ENCODE measurements at regions not wholly inside any gene's neighbourhood (a gene's known extent, or its start where the extent isn't known, plus 50 kb on each side); places are given as distances from the start of the nearest gene placed in this dataset.

- FAIRE-seq = no peak
- peak; percentile 73 to 88 (median 79) for DNase-seq
Measured at GRCh38 chr1:55277377-55278130, 62.4 kb upstream of the USP24 start.

GRCh38 chr1:55276671-55277376 lies 61.7 kb upstream of the USP24 start:
- no peaks in the 10 kb centered on the region for H3K36me3 ChIP-seq (ENCODE audit: control insufficient read depth in 2 of 3, insufficient read depth in 3 of 3, low read length in 3 of 3)
- DNase-seq (no peak), FAIRE-seq (no peak)
- intact Hi-C loops (cut with DNase I) = loop anchor here (5.0 kb wide), 1 partner anchor 135 kb away; no protein-coding TSS in a partner anchor
- H3K9me3 ChIP-seq (ENCODE audit: control insufficient read depth in 2 of 3, insufficient read depth in 1 of 3, low read length in 3 of 3) = no peaks in the 10 kb centered on the region
- no peak overlapping the region for H3K9ac ChIP-seq (ENCODE audit: low read length in 3 of 3)
- no peak for TF ChIP-seq CTCF (IDR thresholded peaks at IDR 0.05; ENCODE audit: borderline replicate concordance, extremely low read depth, insufficient read depth)
- no peak overlapping the region for H3K4me3 ChIP-seq (ENCODE audit: low read length in 3 of 3)
- no peaks in the 10 kb centered on the region for H3K27me3 ChIP-seq (ENCODE audit: control insufficient read depth, insufficient read depth, low read length)
- peaks cover 0 to 7% (median 2%) of the 10 kb centered on the region in 3 donors for H3K4me1 ChIP-seq (ENCODE audit: control insufficient read depth in 2 of 3, insufficient read depth in 2 of 3, low read depth in 1 of 3, low read length in 3 of 3)
- no peak overlapping the region for H3K27ac ChIP-seq (ENCODE audit: low read depth in 2 of 2, low read length in 2 of 2)

More at GRCh38 chr1:55277377-55278130, 62.4 kb upstream of the USP24 start:
- no peak overlapping the region for H3K27ac ChIP-seq (ENCODE audit: low read depth in 2 of 2, low read length in 2 of 2)
- H3K4me3 ChIP-seq (ENCODE audit: low read length in 3 of 3) = no peak overlapping the region
- H3K4me1 ChIP-seq (ENCODE audit: control insufficient read depth in 2 of 3, insufficient read depth in 2 of 3, low read depth in 1 of 3, low read length in 3 of 3) = peaks cover 0 to 7% (median 2%) of the 10 kb centered on the region in 3 donors
- H3K9ac ChIP-seq (ENCODE audit: low read length in 3 of 3) = peak overlapping the region in 1 of 3 donors; percentile 41
- TF ChIP-seq CTCF (IDR thresholded peaks at IDR 0.05; ENCODE audit: borderline replicate concordance, extremely low read depth, insufficient read depth) = peak; percentile 95
- no peaks in the 10 kb centered on the region for H3K27me3 ChIP-seq (ENCODE audit: control insufficient read depth, insufficient read depth, low read length)
- H3K9me3 ChIP-seq (ENCODE audit: control insufficient read depth in 2 of 3, insufficient read depth in 1 of 3, low read length in 3 of 3) = no peaks in the 10 kb centered on the region
- no peaks in the 10 kb centered on the region for H3K36me3 ChIP-seq (ENCODE audit: control insufficient read depth in 2 of 3, insufficient read depth in 3 of 3, low read length in 3 of 3)
- intact Hi-C loops (cut with DNase I) = loop anchor here (5.0 kb wide), 1 partner anchor 135 kb away; no protein-coding TSS in a partner anchor

- peaks cover 0 to 7% (median 2%) of the 10 kb centered on the region in 3 donors for H3K4me1 ChIP-seq (ENCODE audit: control insufficient read depth in 2 of 3, insufficient read depth in 2 of 3, low read depth in 1 of 3, low read length in 3 of 3)
- intact Hi-C loops (cut with DNase I) = loop anchor here (5.0 kb wide), 1 partner anchor 134 kb away; no protein-coding TSS in a partner anchor
- no peaks in the 10 kb centered on the region for H3K9me3 ChIP-seq (ENCODE audit: control insufficient read depth in 2 of 3, insufficient read depth in 1 of 3, low read length in 3 of 3)
- DNase-seq (no peak), FAIRE-seq (no peak)
- no peak overlapping the region for H3K4me3 ChIP-seq (ENCODE audit: low read length in 3 of 3)
- no peaks in the 10 kb centered on the region for H3K27me3 ChIP-seq (ENCODE audit: control insufficient read depth, insufficient read depth, low read length)
- no peak overlapping the region for H3K9ac ChIP-seq (ENCODE audit: low read length in 3 of 3)
- TF ChIP-seq CTCF (IDR thresholded peaks at IDR 0.05; ENCODE audit: borderline replicate concordance, extremely low read depth, insufficient read depth) = no peak
- H3K36me3 ChIP-seq (ENCODE audit: control insufficient read depth in 2 of 3, insufficient read depth in 3 of 3, low read length in 3 of 3) = no peaks in the 10 kb centered on the region
- no peak overlapping the region for H3K27ac ChIP-seq (ENCODE audit: low read depth in 2 of 2, low read length in 2 of 2)
Measured at GRCh38 chr1:55275941-55276341, 60.8 kb upstream of the USP24 start.

Data from kidney (tissue), 13 donors.